CD8-positive, alpha-beta memory T cell (primary cell): ENCODE measurements at regions not wholly inside any gene's neighbourhood (a gene's known extent, or its start where the extent isn't known, plus 50 kb on each side); places are given as distances from the start of the nearest gene placed in this dataset.
"Not testable (repeated sequence)": the region's sequence is repeated elsewhere in the genome, so short reads cannot be mapped to it uniquely, and the experiment has no call there.

Experiments
- CTCF ChIA-PET: fragments of 350-600 bp; sonication (Branson Sonifier 250); formaldehyde crosslinking; loops from one replicate; lab custom pipeline; 2021; ENCODE audit warnings: antibody characterized with exemption; lab: Charles Lee
- POLR2A ChIA-PET: fragments of 350-600 bp; sonication (Branson Sonifier 250); formaldehyde crosslinking; loops from one replicate; lab custom pipeline; 2021; ENCODE audit warnings: antibody characterized with exemption; lab: Charles Lee
- DNase-seq, 5 donors: peaks; one replicate each; pipeline versions ENCODE4 v3.0.0 to v3.0.0-alpha.2; 2020 to 2022; ENCODE audit warnings: mixed read lengths in 1 of 5
- H3K27ac ChIP-seq: one replicate; pipeline ENCODE4 v1.7.0; 2013; ENCODE audit warnings: low read depth, mild to moderate bottlenecking, low read length, moderate library complexity
- H3K27me3 ChIP-seq: 2 replicates; pipeline ENCODE4 v1.7.0; 2013; ENCODE audit warnings: low read length, mild to moderate bottlenecking; ENCODE audit not compliant: insufficient read depth, poor library complexity, severe bottlenecking
- H3K36me3 ChIP-seq: 2 replicates; pipeline ENCODE4 v1.7.0; 2013; ENCODE audit warnings: mild to moderate bottlenecking, low read length, moderate library complexity; ENCODE audit not compliant: insufficient read depth
- H3K4me1 ChIP-seq: 2 replicates; pipeline ENCODE4 v1.7.0; 2013; ENCODE audit warnings: mild to moderate bottlenecking, low read length, moderate library complexity; ENCODE audit not compliant: insufficient read depth
- H3K4me3 ChIP-seq: 2 replicates; pipeline ENCODE4 v1.7.0; 2013; ENCODE audit warnings: mild to moderate bottlenecking, low read length
- H3K9me3 ChIP-seq: 2 replicates; pipeline ENCODE4 v1.7.0; 2013; ENCODE audit warnings: mild to moderate bottlenecking, low read length
- H3K27ac Mint-ChIP-seq, 8 donors: one replicate each; pipeline ENCODE4 v1.8.0; 2020 to 2021; ENCODE audit warnings: mixed read lengths in 8 of 8, mild to moderate bottlenecking in 6 of 8, inconsistent platforms in 3 of 8, moderate library complexity in 3 of 8
- H3K27me3 Mint-ChIP-seq, 2 donors: one replicate each; pipeline ENCODE4 v1.8.0; 2020 to 2021; ENCODE audit warnings: mixed read lengths in 2 of 2, mild to moderate bottlenecking in 1 of 2, moderate library complexity in 1 of 2
- H3K36me3 Mint-ChIP-seq, 3 donors: one replicate each; pipeline ENCODE4 v1.8.0; 2020 to 2021; ENCODE audit warnings: mixed read lengths in 3 of 3, inconsistent platforms in 1 of 3, mild to moderate bottlenecking in 1 of 3
- H3K4me1 Mint-ChIP-seq, 3 donors: one replicate each; pipeline ENCODE4 v1.8.0; 2020 to 2021; ENCODE audit warnings: mixed read lengths in 3 of 3, inconsistent platforms in 1 of 3, mild to moderate bottlenecking in 1 of 3
- H3K4me3 Mint-ChIP-seq, 7 donors: one replicate each; pipeline ENCODE4 v1.8.0; 2020 to 2021; ENCODE audit warnings: mixed read lengths in 7 of 7, mild to moderate bottlenecking in 6 of 7, moderate library complexity in 4 of 7, inconsistent platforms in 2 of 7
- H3K9me3 Mint-ChIP-seq, 5 donors: one replicate each; pipeline ENCODE4 v1.8.0; 2020 to 2022; ENCODE audit warnings: mixed read lengths in 5 of 5, mild to moderate bottlenecking in 3 of 5, moderate library complexity in 2 of 5, inconsistent platforms in 1 of 5

- Mint-ChIP-seq H3K4me3 (no peak overlapping the region), H3K9me3 (no peaks in the 10 kb centered on the region), H3K27ac (no peak overlapping the region), H3K27me3 (peaks cover 3 to 6% of the 10 kb centered on the region in 2 donors), H3K36me3 (peaks cover 0 to 3% (median 0%) of the 10 kb centered on the region in 3 donors), H3K4me1 (peaks cover 14 to 30% (median 25%) of the 10 kb centered on the region in 3 donors)
- ChIA-PET CTCF (interaction anchor here (1.5 kb wide), 1 partner anchor 9 kb away, joined by 3 read pairs; no protein-coding TSS in a partner anchor), POLR2A (no interaction called here)
- no peaks in the 10 kb centered on the region for H3K36me3 ChIP-seq
- no peaks in the 10 kb centered on the region for H3K9me3 ChIP-seq
- H3K27ac ChIP-seq, result no peak overlapping the region
- no peaks in the 10 kb centered on the region for H3K27me3 ChIP-seq
- H3K4me1 ChIP-seq, result peaks cover 34% of the 10 kb centered on the region
- H3K4me3 ChIP-seq, result no peak overlapping the region
- no peak for DNase-seq
Measured at GRCh38 chr20:52302736-52303135, 111.2 kb upstream of the ZFP64 start.

- H3K36me3 ChIP-seq, H3K9me3 Mint-ChIP-seq, H3K9me3 ChIP-seq, H3K36me3 Mint-ChIP-seq, DNase-seq, H3K4me3 Mint-ChIP-seq, H3K27ac Mint-ChIP-seq, H3K4me3 ChIP-seq, H3K27me3 ChIP-seq, POLR2A ChIA-PET, H3K27ac ChIP-seq, H3K27me3 Mint-ChIP-seq: not testable (repeated sequence)
- CTCF ChIA-PET, result interaction anchor here (1.5 kb wide), 1 partner anchor 10 kb away, joined by 3 read pairs; no protein-coding TSS in a partner anchor
- H3K4me1 ChIP-seq, result peaks cover 29% of the 10 kb centered on the region
- H3K4me1 Mint-ChIP-seq, result peaks cover 12 to 25% (median 23%) of the 10 kb centered on the region in 3 donors
Measured at GRCh38 chr20:52302051-52302450, 110.5 kb upstream of the ZFP64 start.

GRCh38 chr20:52295556-52295955 lies 104.0 kb upstream of the ZFP64 start:
- DNase-seq, result no peak
- no peaks in the 10 kb centered on the region for H3K9me3 ChIP-seq
- ChIA-PET CTCF (interaction anchor here (1.6 to 2.8 kb wide), 2 partner anchors 13 to 16 kb away, joined by 3 to 10 read pairs; no protein-coding TSS in a partner anchor), POLR2A (no interaction called here)
- no peak overlapping the region for H3K27ac Mint-ChIP-seq
- H3K27me3 ChIP-seq, result no peaks in the 10 kb centered on the region
- H3K36me3 Mint-ChIP-seq, result peaks cover 0 to 3% (median 0%) of the 10 kb centered on the region in 3 donors
- H3K36me3 ChIP-seq, result no peaks in the 10 kb centered on the region
- no peak overlapping the region for H3K4me3 ChIP-seq
- H3K4me1 Mint-ChIP-seq, result no peaks in the 10 kb centered on the region
- H3K4me3 Mint-ChIP-seq, result no peak overlapping the region
- no peak overlapping the region for H3K27ac ChIP-seq
- peaks cover 0 to 2% (median 0%) of the 10 kb centered on the region in 5 donors for H3K9me3 Mint-ChIP-seq
- peaks cover 3 to 5% of the 10 kb centered on the region in 2 donors for H3K27me3 Mint-ChIP-seq
- H3K4me1 ChIP-seq, result no peaks in the 10 kb centered on the region

- no peaks in the 10 kb centered on the region for H3K4me1 Mint-ChIP-seq
- Histone ChIP-seq H3K4me3 (no peak overlapping the region), H3K36me3 (no peaks in the 10 kb centered on the region), H3K4me1 (no peaks in the 10 kb centered on the region), H3K9me3 (no peaks in the 10 kb centered on the region), H3K27me3 (no peaks in the 10 kb centered on the region), H3K27ac (no peak overlapping the region)
- peaks cover 3% of the 10 kb centered on the region in 2 donors for H3K27me3 Mint-ChIP-seq
- H3K36me3 Mint-ChIP-seq, result peaks cover 0 to 3% (median 0%) of the 10 kb centered on the region in 3 donors
- no peak overlapping the region for H3K4me3 Mint-ChIP-seq
- H3K27ac Mint-ChIP-seq, result no peak overlapping the region
- H3K9me3 Mint-ChIP-seq, result peaks cover 0 to 2% (median 0%) of the 10 kb centered on the region in 5 donors
- ChIA-PET POLR2A (no interaction called here), CTCF (interaction anchor here (2.8 kb wide), 1 partner anchor 18 kb away, joined by 10 read pairs; no protein-coding TSS in a partner anchor)
- no peak for DNase-seq
Measured at GRCh38 chr20:52294106-52294628, 102.6 kb upstream of the ZFP64 start.

GRCh38 chr20:52291109-52291508 lies 99.5 kb upstream of the ZFP64 start:
- Histone ChIP-seq H3K27ac (no peak overlapping the region), H3K9me3 (no peaks in the 10 kb centered on the region), H3K4me1 (no peaks in the 10 kb centered on the region), H3K27me3 (no peaks in the 10 kb centered on the region), H3K36me3 (no peaks in the 10 kb centered on the region), H3K4me3 (no peak overlapping the region)
- no peaks in the 10 kb centered on the region for H3K36me3 Mint-ChIP-seq
- ChIA-PET POLR2A (no interaction called here), CTCF (no interaction called here)
- no peaks in the 10 kb centered on the region for H3K4me1 Mint-ChIP-seq
- peaks cover 2 to 7% of the 10 kb centered on the region in 2 donors for H3K27me3 Mint-ChIP-seq
- peaks cover 0 to 2% (median 0%) of the 10 kb centered on the region in 5 donors for H3K9me3 Mint-ChIP-seq
- DNase-seq, result no peak
- H3K27ac Mint-ChIP-seq, result no peak overlapping the region
- no peak overlapping the region for H3K4me3 Mint-ChIP-seq

- no peaks in the 10 kb centered on the region for H3K36me3 Mint-ChIP-seq
- no peak overlapping the region for H3K27ac Mint-ChIP-seq
- peaks cover 2 to 7% of the 10 kb centered on the region in 2 donors for H3K27me3 Mint-ChIP-seq
- Histone ChIP-seq H3K9me3 (no peaks in the 10 kb centered on the region), H3K27me3 (no peaks in the 10 kb centered on the region), H3K4me3 (no peak overlapping the region), H3K36me3 (no peaks in the 10 kb centered on the region), H3K4me1 (no peaks in the 10 kb centered on the region), H3K27ac (no peak overlapping the region)
- H3K9me3 Mint-ChIP-seq, result peaks cover 0 to 2% (median 0%) of the 10 kb centered on the region in 5 donors
- no peaks in the 10 kb centered on the region for H3K4me1 Mint-ChIP-seq
- no peak for DNase-seq
- ChIA-PET CTCF (no interaction called here), POLR2A (no interaction called here)
- H3K4me3 Mint-ChIP-seq, result no peak overlapping the region
Measured at GRCh38 chr20:52290569-52290968, 99.0 kb upstream of the ZFP64 start.

- Mint-ChIP-seq H3K4me1 (no peaks in the 10 kb centered on the region), H3K4me3 (no peak overlapping the region), H3K27me3 (peaks cover 2 to 10% of the 10 kb centered on the region in 2 donors), H3K27ac (no peak overlapping the region), H3K9me3 (peaks cover 0 to 2% (median 0%) of the 10 kb centered on the region in 5 donors), H3K36me3 (no peaks in the 10 kb centered on the region)
- DNase-seq, result no peak
- Histone ChIP-seq H3K36me3 (no peaks in the 10 kb centered on the region), H3K9me3 (no peaks in the 10 kb centered on the region), H3K27me3 (no peaks in the 10 kb centered on the region), H3K4me3 (no peak overlapping the region), H3K27ac (no peak overlapping the region), H3K4me1 (no peaks in the 10 kb centered on the region)
- ChIA-PET CTCF (no interaction called here), POLR2A (no interaction called here)
Measured at GRCh38 chr20:52289956-52290565, 98.5 kb upstream of the ZFP64 start.

GRCh38 chr20:52280407-52280806 lies 88.8 kb upstream of the ZFP64 start:
- Mint-ChIP-seq H3K27ac (no peak overlapping the region), H3K4me3 (no peak overlapping the region), H3K36me3 (no peaks in the 10 kb centered on the region), H3K4me1 (no peaks in the 10 kb centered on the region), H3K27me3 (peaks cover 8 to 44% of the 10 kb centered on the region in 2 donors), H3K9me3 (peaks cover 0 to 4% (median 0%) of the 10 kb centered on the region in 5 donors)
- Histone ChIP-seq H3K4me3 (no peak overlapping the region), H3K9me3 (no peaks in the 10 kb centered on the region), H3K36me3 (no peaks in the 10 kb centered on the region), H3K4me1 (no peaks in the 10 kb centered on the region), H3K27me3 (no peaks in the 10 kb centered on the region), H3K27ac (no peak overlapping the region)
- DNase-seq, result no peak
- POLR2A ChIA-PET, result no interaction called here
- CTCF ChIA-PET, result no interaction called here
